IPS-NIHi7 (cell line): ENCODE measurements at regions not wholly inside any gene's neighbourhood (a gene's known extent, or its start where the extent isn't known, plus 50 kb on each side); places are given as distances from the start of the nearest gene placed in this dataset.
"Not testable (repeated sequence)": the region's sequence is repeated elsewhere in the genome, so short reads cannot be mapped to it uniquely, and the experiment has no call there.

Source experiments
- DNase-seq: peaks from one replicate; pipeline ENCODE4 v3.0.0; 2012; ENCODE audit warnings: mixed read lengths; ENCODE audit errors: extremely low spot score

- DNase-seq = no peak
Observed at GRCh38 chr3:169029674-169030285, 633.7 kb downstream of the MECOM start.

GRCh38 chr3:169028716-169029115 is 634.8 kb downstream of the MECOM start:
- DNase-seq = no peak

DNA sequence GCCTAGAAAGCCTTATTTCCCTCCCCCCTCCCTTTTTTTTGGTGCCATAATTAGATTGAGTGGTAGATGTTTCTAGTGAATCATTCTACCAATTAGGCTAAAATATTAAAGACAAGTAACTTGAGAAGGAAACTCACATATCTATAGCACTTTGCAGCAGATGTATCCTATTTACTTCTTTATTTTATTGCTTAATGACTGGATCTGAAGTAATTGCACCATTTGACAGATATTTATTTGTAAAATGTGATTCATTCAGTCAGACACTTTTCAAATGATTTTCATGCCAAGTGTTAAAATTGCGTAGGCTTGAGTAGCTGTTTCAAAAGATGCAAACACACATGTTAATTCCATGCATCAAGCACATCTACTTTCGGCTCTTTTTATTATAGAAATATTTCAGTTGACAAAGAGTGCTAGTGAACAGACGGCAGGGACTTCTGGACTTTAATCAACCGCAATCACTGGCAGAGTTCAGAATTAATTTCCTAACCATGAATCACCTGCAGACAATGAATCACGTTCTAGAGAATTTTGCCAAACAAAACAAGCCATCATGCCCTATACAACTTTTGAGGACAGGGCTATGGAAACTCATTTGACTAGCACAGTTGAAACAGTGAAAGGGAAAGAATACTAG is 636.8 kb downstream of the MECOM start:
- no peak for DNase-seq

- no peak for DNase-seq
Observed at GRCh38 chr3:169022457-169022856, 641.1 kb downstream of the MECOM start.

DNA sequence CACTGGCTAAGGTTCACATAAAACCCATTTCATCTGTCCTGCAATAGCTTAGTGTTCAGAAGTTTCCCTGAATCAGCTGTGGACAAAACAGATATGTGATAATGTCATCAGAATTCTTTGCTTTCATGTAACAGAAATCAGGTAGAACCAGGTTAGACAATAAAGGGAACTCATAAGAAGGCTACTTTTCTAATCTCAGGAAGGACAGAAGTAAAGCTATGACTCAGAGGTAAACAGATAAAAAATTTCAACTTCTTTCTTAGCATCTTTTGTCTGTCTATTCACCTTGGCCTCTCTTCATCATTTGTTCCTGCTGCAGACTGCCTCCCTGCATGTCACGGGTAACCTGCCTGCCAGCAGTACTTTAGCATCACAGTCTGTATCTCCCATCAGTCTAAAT is 643.1 kb downstream of the MECOM start:
- no peak for DNase-seq

DNA sequence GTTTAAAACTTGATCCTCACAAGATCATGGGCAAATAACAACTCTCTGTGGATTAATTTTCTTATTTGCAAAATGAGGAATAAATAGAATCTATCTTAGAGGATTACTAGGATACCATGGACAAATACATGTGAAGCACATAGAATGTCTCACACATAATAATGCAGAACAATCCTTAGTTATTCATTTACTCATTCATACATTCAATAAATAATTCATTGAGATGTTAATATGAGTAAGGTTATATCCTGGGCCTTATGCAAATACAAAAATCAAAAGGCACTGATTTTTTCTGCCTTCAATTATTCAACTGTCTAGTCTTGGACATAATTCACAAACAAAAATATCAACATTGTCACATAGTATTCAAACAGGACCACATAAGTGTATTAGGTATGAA is 654.1 kb downstream of the MECOM start:
- DNase-seq = no peak

DNA sequence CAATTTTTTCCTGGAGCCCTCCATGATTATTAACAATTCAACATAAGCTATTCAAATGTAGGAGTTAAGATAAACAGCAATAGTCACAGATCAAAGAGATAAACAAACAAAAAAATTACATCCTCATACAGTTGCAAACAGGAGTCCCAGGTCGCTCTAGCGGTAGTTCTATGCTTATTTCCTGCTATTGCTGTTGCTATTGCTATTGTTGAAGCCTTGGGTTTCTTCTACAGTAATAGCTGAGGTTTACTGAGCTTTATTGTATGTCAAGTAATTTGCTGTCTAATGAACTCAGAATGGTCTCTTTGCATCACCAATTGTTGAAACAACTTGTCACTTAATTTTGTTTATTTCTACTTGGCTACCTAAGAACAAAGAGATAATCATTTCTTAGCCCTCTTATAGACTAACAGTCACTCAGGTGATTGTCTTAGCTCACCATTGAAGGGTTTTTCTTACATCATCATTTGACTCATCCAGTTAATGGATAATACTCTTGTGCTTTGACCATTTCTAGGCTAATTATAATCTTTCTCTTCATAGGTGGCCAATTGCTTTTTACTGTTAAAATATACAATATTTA is 654.6 kb downstream of the MECOM start:
- DNase-seq = no peak

- DNase-seq = no peak
Observed at GRCh38 chr3:169007145-169007544, 656.4 kb downstream of the MECOM start.

DNA sequence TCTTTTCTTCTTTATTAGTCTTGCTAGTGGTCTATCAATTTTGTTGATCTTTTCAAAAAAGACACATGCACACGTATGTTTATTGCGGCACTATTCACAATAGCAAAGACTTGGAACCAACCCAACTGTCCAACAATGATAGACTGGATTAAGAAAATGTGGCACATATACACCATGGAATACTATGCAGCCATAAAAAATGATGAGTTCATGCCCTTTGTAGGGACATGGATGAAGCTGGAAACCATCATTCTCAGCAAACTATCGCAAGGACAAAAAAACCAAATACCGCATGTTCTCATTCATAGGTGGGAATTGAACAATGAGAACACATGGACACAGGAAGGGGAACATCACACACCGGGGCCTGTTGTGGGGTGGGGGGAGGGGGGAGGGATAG is 657.1 kb downstream of the MECOM start:
- DNase-seq = not testable (repeated sequence)

GRCh38 chr3:169002689-169003088 is 660.8 kb downstream of the MECOM start:
- no peak for DNase-seq

DNA sequence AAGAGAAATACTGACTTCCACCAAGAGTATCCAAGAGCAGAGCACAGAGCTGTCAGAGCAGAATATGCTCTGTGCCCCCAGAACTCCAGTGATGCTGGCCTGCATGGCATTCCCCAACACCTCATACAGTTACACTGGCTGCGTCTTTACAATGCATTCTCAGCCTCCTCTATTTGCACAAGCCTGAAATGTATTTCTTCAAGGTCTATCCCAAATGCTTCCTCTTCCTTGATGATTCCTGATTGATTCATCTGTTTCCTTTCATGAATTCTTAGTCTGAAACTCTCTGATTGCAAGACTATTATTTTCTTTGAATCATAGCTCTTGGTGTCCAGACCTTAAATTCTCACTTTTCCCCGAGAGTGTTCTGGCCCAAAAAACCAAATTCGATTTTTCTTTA is 664.7 kb downstream of the MECOM start:
- DNase-seq = no peak

GRCh38 chr3:168997488-168997887 is 666.0 kb downstream of the MECOM start:
- DNase-seq = no peak

GRCh38 chr3:168996622-168997021 is 666.9 kb downstream of the MECOM start:
- DNase-seq = no peak

DNA sequence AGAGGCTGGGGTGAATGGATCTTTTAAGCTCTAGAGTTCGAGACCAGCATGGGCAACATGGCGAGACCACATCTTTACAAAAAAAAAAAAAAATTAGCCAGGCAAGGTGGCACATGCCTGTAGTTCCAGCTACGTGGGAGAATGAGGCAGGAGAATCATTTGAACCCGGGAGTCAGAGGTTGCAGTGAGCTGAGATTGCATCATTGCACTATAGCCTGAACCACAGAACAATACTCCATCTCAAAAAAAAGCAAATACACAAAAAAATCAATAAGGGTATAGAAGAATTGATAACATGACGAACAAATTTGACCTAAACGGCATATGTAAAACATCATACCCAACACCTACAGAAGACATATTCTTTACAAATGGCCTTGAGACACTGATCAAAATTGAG is 668.4 kb downstream of the MECOM start:
- DNase-seq = no peak

GRCh38 chr3:168991803-168992202 is 671.7 kb downstream of the MECOM start:
- no peak for DNase-seq

- no peak for DNase-seq
Observed at GRCh38 chr3:168990621-168991020, 672.9 kb downstream of the MECOM start.

GRCh38 chr3:168990134-168990533 is 673.4 kb downstream of the MECOM start:
- DNase-seq = no peak

GRCh38 chr3:168989396-168989795 is 674.1 kb downstream of the MECOM start:
- DNase-seq = no peak

- DNase-seq = no peak
Observed at GRCh38 chr3:168988853-168989252, 674.7 kb downstream of the MECOM start.

GRCh38 chr3:168984872-168985271 is 678.6 kb downstream of the MECOM start:
- DNase-seq = no peak

- no peak for DNase-seq
Observed at GRCh38 chr3:168983046-168983445, 680.5 kb downstream of the MECOM start.

DNA sequence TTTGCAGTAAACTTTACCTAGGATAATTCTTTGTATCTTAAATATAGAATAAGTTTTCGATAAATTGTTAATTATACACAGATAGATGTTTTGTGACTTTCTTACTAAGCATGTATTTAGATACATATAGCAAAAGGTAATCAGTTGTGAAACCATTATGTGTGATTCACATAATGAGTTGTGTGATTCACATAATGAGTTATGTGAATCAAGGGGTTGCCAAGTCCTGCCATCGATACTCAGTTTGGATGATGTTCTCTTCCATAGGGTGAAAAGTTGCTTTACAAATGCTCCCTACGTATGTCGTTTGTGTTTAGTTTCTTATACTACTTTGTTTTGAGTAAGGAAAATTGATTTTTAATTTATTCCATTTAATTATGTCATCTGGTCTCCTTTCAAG is 682.1 kb downstream of the MECOM start:
- DNase-seq = no peak

DNA sequence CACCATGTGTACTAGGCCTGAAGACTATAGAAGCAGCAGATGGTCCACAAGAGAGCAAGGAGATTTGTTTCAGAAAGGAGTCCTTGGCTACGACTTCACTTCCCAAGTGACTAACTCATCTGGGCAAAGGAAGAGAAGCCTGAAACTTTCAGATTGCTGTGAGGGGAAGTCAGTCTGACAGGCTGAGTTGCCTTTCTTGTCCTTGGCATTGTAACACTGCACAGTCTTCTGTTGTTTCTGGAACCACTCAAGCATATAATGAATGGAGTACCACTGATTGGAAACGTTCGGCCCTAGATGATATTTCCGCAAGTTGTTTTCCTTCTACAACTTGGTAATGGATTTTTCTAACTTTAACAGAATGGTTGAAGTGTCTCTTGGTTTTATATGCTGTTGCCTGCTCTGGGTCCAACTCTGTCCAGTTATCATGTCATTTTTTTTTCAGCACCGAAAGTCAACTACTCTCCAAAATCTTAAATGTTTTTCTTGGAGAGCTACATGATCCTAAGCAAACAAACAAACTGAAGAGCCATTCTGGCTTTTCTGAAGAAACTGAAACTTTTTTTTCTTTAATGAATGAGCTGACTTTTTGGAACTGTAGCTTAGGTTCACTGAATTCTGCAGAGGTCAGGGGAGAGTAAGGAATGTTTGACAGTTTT is 685.7 kb downstream of the MECOM start:
- no peak for DNase-seq
